ENCODE measurements at regions not wholly inside any gene's neighbourhood (a gene's known extent, or its start where the extent isn't known, plus 50 kb on each side); places are given as distances from the start of the nearest gene placed in this dataset.

GRCh38 chr10:118499186-118499585 is 96.3 kb downstream of the PRLHR start:
- H3K9me3 ChIP-seq (ENCODE audit: control insufficient read depth in 2 of 3, insufficient read depth in 1 of 3, low read length in 3 of 3) = no peaks in the 10 kb centered on the region
- no peak overlapping the region for H3K27ac ChIP-seq (ENCODE audit: low read depth in 2 of 2, low read length in 2 of 2)
- no peaks in the 10 kb centered on the region for H3K36me3 ChIP-seq (ENCODE audit: control insufficient read depth in 2 of 3, insufficient read depth in 3 of 3, low read length in 3 of 3)
- DNase-seq (no peak), FAIRE-seq (no peak)
- intact Hi-C loops (cut with DNase I) = no loop called here
- no peak overlapping the region for H3K4me3 ChIP-seq (ENCODE audit: low read length in 3 of 3)
- peaks cover 0 to 6% (median 6%) of the 10 kb centered on the region in 3 donors for H3K4me1 ChIP-seq (ENCODE audit: control insufficient read depth in 2 of 3, insufficient read depth in 2 of 3, low read depth in 1 of 3, low read length in 3 of 3)
- no peak for TF ChIP-seq CTCF (IDR thresholded peaks at IDR 0.05; ENCODE audit: borderline replicate concordance, extremely low read depth, insufficient read depth)
- no peaks in the 10 kb centered on the region for H3K27me3 ChIP-seq (ENCODE audit: control insufficient read depth, insufficient read depth, low read length)
- no peak overlapping the region for H3K9ac ChIP-seq (ENCODE audit: low read length in 3 of 3)

- DNase-seq = no peak
- TF ChIP-seq CTCF (IDR thresholded peaks at IDR 0.05; ENCODE audit: borderline replicate concordance, extremely low read depth, insufficient read depth) = no peak
- Histone ChIP-seq H3K36me3 (ENCODE audit: control insufficient read depth in 2 of 3, insufficient read depth in 3 of 3, low read length in 3 of 3) (no peaks in the 10 kb centered on the region), H3K27me3 (ENCODE audit: control insufficient read depth, insufficient read depth, low read length) (no peaks in the 10 kb centered on the region), H3K4me3 (ENCODE audit: low read length in 3 of 3) (no peak overlapping the region), H3K9me3 (ENCODE audit: control insufficient read depth in 2 of 3, insufficient read depth in 1 of 3, low read length in 3 of 3) (no peaks in the 10 kb centered on the region), H3K9ac (ENCODE audit: low read length in 3 of 3) (no peak overlapping the region), H3K27ac (ENCODE audit: low read depth in 2 of 2, low read length in 2 of 2) (no peak overlapping the region), H3K4me1 (ENCODE audit: control insufficient read depth in 2 of 3, insufficient read depth in 2 of 3, low read depth in 1 of 3, low read length in 3 of 3) (peaks cover 0 to 6% (median 6%) of the 10 kb centered on the region in 3 donors)
- intact Hi-C loops (cut with DNase I) = no loop called here
- no peak for FAIRE-seq
Measured at GRCh38 chr10:118498623-118499022, 96.8 kb downstream of the PRLHR start.

- H3K27ac ChIP-seq (ENCODE audit: low read depth in 2 of 2, low read length in 2 of 2) = no peak overlapping the region
- no peaks in the 10 kb centered on the region for H3K27me3 ChIP-seq (ENCODE audit: control insufficient read depth, insufficient read depth, low read length)
- H3K9me3 ChIP-seq (ENCODE audit: control insufficient read depth in 2 of 3, insufficient read depth in 1 of 3, low read length in 3 of 3) = no peaks in the 10 kb centered on the region
- H3K4me1 ChIP-seq (ENCODE audit: control insufficient read depth in 2 of 3, insufficient read depth in 2 of 3, low read depth in 1 of 3, low read length in 3 of 3) = peaks cover 0 to 6% (median 6%) of the 10 kb centered on the region in 3 donors
- peak overlapping the region in 2 of 3 donors; percentile 30 to 48 for H3K4me3 ChIP-seq (ENCODE audit: low read length in 3 of 3)
- no peak overlapping the region for H3K9ac ChIP-seq (ENCODE audit: low read length in 3 of 3)
- FAIRE-seq = no peak
- intact Hi-C loops (cut with DNase I) = no loop called here
- H3K36me3 ChIP-seq (ENCODE audit: control insufficient read depth in 2 of 3, insufficient read depth in 3 of 3, low read length in 3 of 3) = no peaks in the 10 kb centered on the region
- no peak for TF ChIP-seq CTCF (IDR thresholded peaks at IDR 0.05; ENCODE audit: borderline replicate concordance, extremely low read depth, insufficient read depth)
- DNase-seq = no peak
Measured at GRCh38 chr10:118497227-118497626, 98.2 kb downstream of the PRLHR start.

- H3K27ac ChIP-seq (ENCODE audit: low read depth in 2 of 2, low read length in 2 of 2) = no peak overlapping the region
- intact Hi-C loops (cut with DNase I) = no loop called here
- FAIRE-seq = no peak
Measured at GRCh38 chr10:118496525-118496924, 98.9 kb downstream of the PRLHR start.

More at GRCh38 chr10:118496525-118496924, 98.9 kb downstream of the PRLHR start:
- Histone ChIP-seq H3K9ac (ENCODE audit: low read length in 3 of 3) (no peak overlapping the region), H3K27me3 (ENCODE audit: control insufficient read depth, insufficient read depth, low read length) (no peaks in the 10 kb centered on the region), H3K9me3 (ENCODE audit: control insufficient read depth in 2 of 3, insufficient read depth in 1 of 3, low read length in 3 of 3) (no peaks in the 10 kb centered on the region), H3K4me3 (ENCODE audit: low read length in 3 of 3) (peak overlapping the region in 1 of 3 donors; percentile 48), H3K36me3 (ENCODE audit: control insufficient read depth in 2 of 3, insufficient read depth in 3 of 3, low read length in 3 of 3) (no peaks in the 10 kb centered on the region), H3K4me1 (ENCODE audit: control insufficient read depth in 2 of 3, insufficient read depth in 2 of 3, low read depth in 1 of 3, low read length in 3 of 3) (peaks cover 0 to 6% (median under 1%) of the 10 kb centered on the region in 3 donors)
- DNase-seq = peak in 2 of 5 donors; percentile 39 to 47
- TF ChIP-seq CTCF (IDR thresholded peaks at IDR 0.05; ENCODE audit: borderline replicate concordance, extremely low read depth, insufficient read depth) = no peak
